ENCODE measurements at regions not wholly inside any gene's neighbourhood (a gene's known extent, or its start where the extent isn't known, plus 50 kb on each side); places are given as distances from the start of the nearest gene placed in this dataset.

DNA sequence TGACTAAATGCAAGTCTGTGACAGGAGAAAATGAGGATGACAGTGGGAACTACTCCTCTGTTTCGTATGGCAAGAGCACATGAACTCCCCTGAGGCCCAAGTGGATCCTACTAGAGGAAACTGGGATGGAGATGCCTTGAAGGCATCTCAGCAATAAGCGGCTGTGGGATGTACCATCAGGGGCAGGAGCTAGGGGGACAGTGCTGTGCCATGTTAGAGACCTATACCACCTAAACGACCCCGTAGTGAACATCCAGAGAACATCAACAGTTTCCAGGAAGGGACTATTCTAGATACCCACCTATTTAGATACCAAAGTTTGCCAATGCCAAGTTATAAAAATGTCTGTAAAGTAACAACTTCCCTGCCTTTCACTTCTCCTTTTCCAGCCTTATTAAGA is 860.8 kb upstream of the ACVR2A start:
- TF ChIP-seq POLR2AphosphoS5 (IDR thresholded peaks at IDR 0.05) (no peak), POLR2A (IDR thresholded peaks at IDR 0.05) (no peak)
- TF ChIP-seq, protein P1, sequence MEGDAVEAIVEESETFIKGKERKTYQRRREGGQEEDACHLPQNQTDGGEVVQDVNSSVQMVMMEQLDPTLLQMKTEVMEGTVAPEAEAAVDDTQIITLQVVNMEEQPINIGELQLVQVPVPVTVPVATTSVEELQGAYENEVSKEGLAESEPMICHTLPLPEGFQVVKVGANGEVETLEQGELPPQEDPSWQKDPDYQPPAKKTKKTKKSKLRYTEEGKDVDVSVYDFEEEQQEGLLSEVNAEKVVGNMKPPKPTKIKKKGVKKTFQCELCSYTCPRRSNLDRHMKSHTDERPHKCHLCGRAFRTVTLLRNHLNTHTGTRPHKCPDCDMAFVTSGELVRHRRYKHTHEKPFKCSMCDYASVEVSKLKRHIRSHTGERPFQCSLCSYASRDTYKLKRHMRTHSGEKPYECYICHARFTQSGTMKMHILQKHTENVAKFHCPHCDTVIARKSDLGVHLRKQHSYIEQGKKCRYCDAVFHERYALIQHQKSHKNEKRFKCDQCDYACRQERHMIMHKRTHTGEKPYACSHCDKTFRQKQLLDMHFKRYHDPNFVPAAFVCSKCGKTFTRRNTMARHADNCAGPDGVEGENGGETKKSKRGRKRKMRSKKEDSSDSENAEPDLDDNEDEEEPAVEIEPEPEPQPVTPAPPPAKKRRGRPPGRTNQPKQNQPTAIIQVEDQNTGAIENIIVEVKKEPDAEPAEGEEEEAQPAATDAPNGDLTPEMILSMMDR (IDR thresholded peaks at IDR 0.05): no peak
